OCI-LY3 (cell line): ENCODE measurements at regions not wholly inside any gene's neighbourhood (a gene's known extent, or its start where the extent isn't known, plus 50 kb on each side); places are given as distances from the start of the nearest gene placed in this dataset.

ENCODE experiments used
- CTCF ChIP-seq: fragments of 200-600, 300-600 bp; sonication (generic); IDR thresholded peaks from 2 replicates; pipeline ENCODE4 v1.5.1; 2014; ENCODE audit warnings: antibody characterized with exemption, low read length, low read depth
- EZH2phosphoT487 ChIP-seq: fragments of 200-600 bp; shearing (Covaris generic); IDR thresholded peaks from 2 replicates; pipeline ENCODE4 v1.6.1; 2018; ENCODE audit warnings: antibody characterized with exemption, mixed run types, low read depth

GRCh38 chr3:59698091-59698490, 648.3 kb upstream of the CFAP20DC start:
- TF ChIP-seq CTCF (no peak), EZH2phosphoT487 (no peak)
